CD4-positive, alpha-beta T cell treated with Interleukin-12 subunit alpha and Interleukin-12 subunit beta, for 1 hour (primary cell): ENCODE measurements at regions not wholly inside any gene's neighbourhood (a gene's known extent, or its start where the extent isn't known, plus 50 kb on each side); places are given as distances from the start of the nearest gene placed in this dataset.
"Not testable (repeated sequence)": the region's sequence is repeated elsewhere in the genome, so short reads cannot be mapped to it uniquely, and the experiment has no call there.

Experiments
- DNase-seq: peaks from one replicate; pipeline ENCODE4 v3.0.0-alpha.2; 2020

DNA sequence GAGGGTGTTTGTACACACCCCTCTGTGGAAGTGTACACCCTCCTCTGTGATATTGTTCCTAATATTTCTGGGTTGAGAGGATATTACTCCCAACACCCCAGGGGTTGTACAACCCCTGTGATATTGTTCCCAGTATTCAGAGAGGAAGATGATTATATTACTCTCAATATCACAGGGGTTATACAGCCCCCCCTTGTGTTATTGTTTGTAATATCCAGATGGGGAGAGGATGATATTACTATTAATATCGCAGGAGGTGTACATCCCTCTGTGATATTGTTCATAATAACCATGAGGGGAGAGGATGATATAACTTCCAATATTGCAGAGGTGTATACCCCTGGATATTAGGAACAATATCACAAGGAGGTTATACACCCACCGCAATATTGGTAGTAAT lies 566.1 kb upstream of the MIS18BP1 start:
- DNase-seq: no peak

- DNase-seq: no peak
Observed at GRCh38 chr14:45811155-45811554, 558.2 kb upstream of the MIS18BP1 start.

DNA sequence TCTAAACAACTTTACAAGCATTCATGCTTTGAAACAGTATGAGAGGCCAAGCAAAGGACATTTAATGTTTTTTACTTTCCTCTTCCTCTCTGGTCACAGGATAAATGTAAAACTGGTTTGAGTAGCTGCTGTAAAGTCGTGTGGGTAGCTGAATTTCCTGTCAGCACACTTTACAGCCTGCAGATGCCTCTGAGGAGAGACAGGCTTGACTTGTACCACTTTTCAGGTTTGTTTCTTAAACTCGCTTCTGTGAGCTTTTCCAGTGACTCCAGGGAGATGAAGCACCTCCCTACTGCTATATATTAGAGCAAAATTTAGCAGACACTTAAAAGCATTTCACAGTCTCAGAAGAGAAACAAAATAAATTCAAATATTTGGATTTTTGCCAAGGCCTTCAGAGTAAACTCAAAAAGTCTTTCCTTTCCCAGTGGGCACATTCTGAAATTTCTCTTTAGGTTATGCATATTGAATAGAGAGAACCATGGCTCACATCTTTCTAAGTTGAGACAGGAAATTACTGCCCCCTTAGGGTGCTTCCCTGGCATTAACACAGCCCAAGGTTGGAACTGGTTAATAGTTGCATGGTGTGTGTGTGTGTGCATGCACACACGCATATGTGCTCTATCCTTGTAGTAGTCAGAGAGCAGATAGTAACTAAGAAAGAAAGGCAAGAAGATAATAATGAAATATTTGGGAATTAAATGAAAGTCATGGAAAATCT lies 557.3 kb upstream of the MIS18BP1 start:
- DNase-seq: no peak

DNA sequence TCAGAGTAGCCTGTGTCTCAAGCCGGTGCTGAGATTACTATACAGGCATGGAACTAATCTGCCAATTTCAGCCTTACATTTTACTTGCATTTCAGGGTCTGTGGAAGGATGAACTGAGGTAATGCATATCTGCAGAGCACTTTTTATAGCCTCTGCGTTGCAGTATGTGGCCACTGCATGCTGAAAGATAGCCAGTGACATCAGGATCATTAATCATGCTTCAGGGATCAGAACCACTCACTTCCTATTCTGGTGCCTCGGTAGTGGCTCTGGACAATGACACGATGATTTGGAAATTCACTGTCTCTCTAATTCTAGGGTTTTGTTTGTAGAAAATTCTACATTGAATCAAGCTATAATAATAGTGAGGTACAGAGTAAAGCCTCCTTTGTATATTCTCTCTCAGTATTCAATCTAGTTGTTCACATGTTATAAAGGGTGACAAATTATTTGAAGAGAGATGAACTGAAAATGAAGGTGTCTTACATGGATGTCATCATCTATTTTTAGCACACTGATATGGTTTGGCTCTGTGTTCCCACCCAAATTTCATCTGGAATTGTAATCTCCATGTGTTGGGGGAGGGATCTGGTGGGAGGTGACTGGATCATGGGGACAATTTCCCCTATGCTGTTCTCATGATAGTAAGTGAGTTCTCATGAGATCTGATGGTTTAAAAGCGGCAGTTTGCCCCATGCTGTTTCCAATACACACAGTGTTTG lies 554.3 kb upstream of the MIS18BP1 start:
- no peak for DNase-seq

GRCh38 chr14:45799511-45799910 lies 546.5 kb upstream of the MIS18BP1 start:
- no peak for DNase-seq

DNA sequence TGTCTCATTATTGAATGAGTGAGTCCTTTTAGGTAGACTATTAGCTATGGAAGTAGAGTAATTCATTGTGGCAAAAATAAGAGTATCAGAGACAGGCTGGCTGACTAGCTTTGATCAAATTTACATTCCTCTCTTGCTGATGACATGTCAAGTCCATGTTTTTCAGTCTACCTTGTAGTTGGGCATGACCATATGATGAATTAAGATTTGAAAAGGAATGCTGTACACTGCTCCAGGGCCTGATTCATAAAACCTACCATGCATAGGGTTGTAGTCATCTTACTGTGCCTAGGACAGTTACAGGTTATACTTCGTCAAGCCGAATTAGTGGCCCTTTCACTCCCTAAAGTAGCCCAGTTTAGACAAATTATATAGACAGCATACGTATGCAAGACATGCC lies 545.7 kb upstream of the MIS18BP1 start:
- DNase-seq: no peak

GRCh38 chr14:45796006-45796405 lies 543.0 kb upstream of the MIS18BP1 start:
- not testable (repeated sequence) for DNase-seq

DNA sequence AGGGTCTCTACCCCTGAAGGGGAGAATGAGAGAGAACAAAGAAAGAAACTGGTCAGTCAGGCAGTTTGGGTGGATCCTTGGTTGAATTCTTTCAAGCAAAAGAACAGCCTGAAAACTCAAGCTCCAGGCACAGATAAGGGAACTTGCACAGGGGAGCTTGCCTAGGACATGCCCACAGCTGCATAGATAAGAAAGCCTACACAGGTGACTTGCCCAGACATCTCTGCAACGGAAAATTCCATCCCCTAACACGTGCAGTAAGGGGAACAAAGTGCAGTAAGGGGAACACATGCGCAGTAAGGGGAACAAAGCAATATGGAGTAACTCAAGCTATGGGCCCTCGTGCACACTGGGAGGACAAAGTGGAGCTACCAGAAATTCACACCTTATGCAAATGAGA lies 540.1 kb upstream of the MIS18BP1 start:
- no peak for DNase-seq

DNA sequence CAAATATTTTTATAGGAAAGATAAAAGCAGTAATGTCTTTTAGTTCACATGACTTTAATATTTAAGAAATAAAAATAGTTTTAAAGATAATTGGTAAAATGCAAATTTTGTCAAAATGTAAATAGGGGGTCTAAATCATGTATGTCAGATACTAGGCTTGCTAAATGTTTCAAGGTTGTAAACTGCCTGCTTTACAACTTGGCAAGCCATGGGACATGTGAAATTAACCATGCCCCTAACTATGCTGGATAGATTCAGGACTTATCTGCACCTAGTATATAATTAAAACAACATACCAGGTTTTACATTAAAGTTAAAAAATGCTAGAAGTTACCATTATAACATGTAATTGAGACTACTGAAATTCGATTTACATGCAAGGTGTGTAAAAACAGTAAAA lies 537.3 kb upstream of the MIS18BP1 start:
- DNase-seq: no peak

DNA sequence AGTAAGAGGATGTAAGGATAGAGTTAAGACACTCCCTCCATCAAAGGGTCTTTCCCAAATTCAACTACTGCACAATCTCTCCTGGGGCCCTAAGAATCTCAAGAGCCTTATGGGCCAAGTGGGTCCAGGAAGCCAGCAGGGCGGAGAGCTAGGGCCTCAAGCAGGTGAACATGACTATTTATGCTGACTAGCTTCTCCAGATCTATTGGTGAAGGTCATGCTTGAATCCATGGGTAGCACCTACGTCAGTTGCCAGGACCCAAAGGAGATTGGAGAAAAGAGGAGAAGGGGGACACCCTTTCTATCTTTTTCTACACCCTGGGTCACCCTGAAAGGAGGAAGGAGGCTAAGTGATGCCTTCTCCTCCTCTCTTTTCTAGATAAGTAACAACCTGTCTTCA lies 534.2 kb upstream of the MIS18BP1 start:
- DNase-seq: no peak

GRCh38 chr14:45786266-45786665 lies 533.3 kb upstream of the MIS18BP1 start:
- DNase-seq: no peak

GRCh38 chr14:45785240-45785639 lies 532.2 kb upstream of the MIS18BP1 start:
- no peak for DNase-seq

- DNase-seq: no peak
Observed at GRCh38 chr14:45766247-45766646, 513.2 kb upstream of the MIS18BP1 start.

- DNase-seq: no peak
Observed at GRCh38 chr14:45757655-45758054, 504.7 kb upstream of the MIS18BP1 start.

DNA sequence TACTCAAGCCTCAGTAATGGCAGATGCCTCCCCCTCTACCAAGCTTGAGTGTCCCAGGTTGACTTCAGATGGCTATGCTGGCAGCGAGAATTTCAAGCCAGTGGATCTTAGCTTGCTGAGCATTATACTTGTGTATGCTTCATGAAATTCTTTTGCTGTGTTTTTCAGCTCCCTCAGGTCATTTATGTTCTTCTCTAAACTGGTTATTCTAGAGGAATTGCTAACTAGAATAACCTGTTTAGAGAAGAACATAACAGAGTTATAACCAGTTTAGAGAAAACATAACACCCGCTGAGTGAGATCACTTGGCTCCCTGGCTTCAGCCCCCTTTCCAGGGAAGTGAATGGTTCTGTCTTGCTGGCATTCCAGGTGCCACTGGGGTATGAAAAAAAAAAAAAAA lies 503.4 kb upstream of the MIS18BP1 start:
- DNase-seq: not testable (repeated sequence)

DNA sequence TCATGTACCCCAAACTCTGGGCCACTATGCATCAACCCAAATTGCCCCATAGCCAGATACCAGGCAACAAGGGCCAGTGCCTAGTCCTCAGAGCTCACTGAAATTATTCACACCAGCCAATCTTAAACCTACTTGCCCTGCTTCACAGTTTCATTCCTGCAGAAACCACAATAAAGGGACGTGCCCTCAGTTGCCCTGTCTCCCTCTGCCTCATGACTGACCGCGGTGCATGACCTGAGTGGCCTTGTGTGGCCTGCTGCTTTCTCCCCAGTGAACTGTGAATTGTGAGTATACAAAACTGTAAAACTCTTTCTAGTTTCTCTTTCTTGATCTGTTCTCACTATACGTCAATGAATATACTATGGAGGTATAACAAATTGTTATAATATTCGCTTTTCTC lies 490.9 kb upstream of the MIS18BP1 start:
- no peak for DNase-seq

DNA sequence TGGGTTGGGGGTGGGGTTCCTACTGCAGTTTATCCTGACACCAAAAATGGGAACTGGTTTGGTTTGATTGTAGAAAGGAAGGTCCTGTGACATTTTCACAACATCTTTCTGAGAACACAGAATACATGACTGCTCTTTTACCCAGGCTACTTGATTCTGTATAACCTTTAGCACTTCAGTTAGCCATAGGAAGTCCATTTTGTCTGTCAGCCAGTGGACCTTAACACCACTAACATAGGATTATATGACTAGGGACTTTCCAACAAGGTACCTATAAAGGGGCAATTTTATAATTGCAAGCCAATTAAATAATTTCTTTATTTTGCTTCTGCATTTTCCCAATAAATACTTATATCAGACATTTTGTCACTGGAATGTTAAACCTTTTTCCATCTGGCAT lies 489.2 kb upstream of the MIS18BP1 start:
- DNase-seq: no peak

DNA sequence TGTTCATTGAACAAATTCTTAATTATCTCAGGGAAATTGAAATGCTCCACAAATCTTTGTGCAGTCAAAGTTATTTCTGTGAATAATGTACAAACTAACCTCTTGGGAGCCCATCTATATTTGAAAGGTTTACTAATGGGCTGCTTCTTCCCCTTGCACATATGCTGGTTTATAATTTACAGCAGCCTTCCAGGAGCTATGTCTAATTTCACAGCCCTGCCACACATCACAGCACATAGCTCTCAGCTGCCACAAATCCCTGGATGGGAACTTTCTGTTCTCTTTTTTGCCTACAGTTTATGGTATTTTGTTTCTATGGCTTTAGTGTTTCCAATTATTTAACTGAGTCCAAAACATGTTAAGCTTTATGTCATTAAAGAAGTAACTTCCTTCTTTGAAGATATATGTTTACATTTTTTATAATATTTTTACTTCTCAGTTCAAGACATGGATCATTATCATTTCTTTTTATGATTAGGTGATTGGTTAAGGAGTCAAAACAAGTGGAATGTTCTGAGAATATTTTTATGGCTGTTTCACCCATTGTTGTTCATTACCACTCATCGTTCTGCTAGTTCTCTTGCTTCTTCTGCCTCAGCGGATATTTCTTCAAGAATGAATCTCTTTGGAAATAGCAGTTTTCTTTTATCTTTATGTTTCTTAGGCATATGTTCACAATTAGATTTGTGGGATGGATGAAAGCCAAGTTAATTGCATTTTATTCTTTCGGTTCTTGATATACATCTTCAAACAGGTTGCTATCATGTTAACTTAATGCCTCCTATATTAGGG lies 475.6 kb upstream of the MIS18BP1 start:
- no peak for DNase-seq

GRCh38 chr14:45727133-45727532 lies 474.1 kb upstream of the MIS18BP1 start:
- DNase-seq: no peak

- no peak for DNase-seq
Observed at GRCh38 chr14:45721472-45721871, 468.5 kb upstream of the MIS18BP1 start.

DNA sequence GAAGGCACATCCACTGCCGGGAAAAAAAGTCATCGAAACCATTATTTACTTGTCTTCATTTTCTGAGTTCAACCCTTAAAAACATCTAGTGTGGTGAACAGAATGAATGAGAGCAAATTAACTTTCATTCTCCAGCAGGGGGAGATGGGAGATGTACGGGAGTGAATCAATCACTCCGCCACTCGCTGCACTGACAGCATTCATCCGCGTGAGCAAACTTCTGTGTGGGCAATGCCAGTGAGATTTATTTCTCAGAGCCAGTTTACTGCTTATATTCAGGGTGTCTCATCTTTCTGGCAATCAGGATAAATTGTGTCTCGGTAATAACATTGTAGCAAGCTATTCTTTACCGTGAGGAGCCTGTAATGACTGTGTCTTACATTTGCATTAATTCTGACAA lies 463.6 kb upstream of the MIS18BP1 start:
- no peak for DNase-seq

GRCh38 chr14:45715946-45716345 lies 462.9 kb upstream of the MIS18BP1 start:
- DNase-seq: no peak

DNA sequence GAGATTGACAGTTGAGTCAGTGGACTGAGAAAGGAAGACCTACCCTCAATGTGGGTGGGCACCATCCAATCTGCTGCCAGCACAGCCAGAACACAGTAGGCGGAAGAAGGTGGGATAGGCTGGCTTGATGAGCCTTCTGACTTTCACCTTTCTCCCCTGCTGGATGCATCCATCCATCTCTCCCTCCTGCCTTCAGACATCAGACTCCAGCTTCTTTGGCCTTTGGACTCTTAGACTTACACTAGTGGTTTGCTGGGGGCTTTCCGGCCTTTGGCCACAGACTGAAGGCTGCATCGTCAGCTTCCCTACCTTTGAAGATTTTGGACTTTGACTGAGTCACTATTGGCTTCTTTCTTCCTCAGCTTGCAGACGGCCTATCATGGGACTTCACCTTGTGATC lies 456.5 kb upstream of the MIS18BP1 start:
- no peak for DNase-seq
